ENCODE measurements at regions not wholly inside any gene's neighbourhood (a gene's known extent, or its start where the extent isn't known, plus 50 kb on each side); places are given as distances from the start of the nearest gene placed in this dataset.

DNA sequence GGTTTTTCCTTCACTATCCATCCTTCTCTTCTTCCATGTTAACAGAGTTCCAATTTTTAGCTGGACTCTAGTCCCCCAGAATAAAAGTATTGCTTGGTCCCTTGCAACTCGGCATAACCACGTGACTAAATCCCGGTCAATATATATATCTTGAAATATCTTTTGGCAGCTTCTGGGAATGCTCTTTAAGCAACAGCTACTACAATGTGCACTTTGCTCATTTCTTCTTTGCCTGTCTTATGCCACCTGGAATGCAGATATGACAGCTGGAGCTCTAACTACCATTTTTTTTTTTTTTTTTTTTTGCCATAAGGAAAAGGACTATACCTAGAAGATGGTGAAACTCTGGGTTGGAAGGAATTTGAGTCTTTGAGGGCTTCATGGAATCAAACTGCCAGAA is 82.6 kb downstream of the GCNT4 start:
- Histone ChIP-seq H3K27ac (no peak overlapping the region), H3K9me3 (no peaks in the 10 kb centered on the region), H3K27me3 (no peaks in the 10 kb centered on the region), H3K36me3 (no peaks in the 10 kb centered on the region), H3K4me3 (no peak overlapping the region), H3K4me1 (no peaks in the 10 kb centered on the region)
- intact Hi-C loops (cut with DNase I) = no loop called here
- TF ChIP-seq, protein P1, sequence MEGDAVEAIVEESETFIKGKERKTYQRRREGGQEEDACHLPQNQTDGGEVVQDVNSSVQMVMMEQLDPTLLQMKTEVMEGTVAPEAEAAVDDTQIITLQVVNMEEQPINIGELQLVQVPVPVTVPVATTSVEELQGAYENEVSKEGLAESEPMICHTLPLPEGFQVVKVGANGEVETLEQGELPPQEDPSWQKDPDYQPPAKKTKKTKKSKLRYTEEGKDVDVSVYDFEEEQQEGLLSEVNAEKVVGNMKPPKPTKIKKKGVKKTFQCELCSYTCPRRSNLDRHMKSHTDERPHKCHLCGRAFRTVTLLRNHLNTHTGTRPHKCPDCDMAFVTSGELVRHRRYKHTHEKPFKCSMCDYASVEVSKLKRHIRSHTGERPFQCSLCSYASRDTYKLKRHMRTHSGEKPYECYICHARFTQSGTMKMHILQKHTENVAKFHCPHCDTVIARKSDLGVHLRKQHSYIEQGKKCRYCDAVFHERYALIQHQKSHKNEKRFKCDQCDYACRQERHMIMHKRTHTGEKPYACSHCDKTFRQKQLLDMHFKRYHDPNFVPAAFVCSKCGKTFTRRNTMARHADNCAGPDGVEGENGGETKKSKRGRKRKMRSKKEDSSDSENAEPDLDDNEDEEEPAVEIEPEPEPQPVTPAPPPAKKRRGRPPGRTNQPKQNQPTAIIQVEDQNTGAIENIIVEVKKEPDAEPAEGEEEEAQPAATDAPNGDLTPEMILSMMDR (IDR thresholded peaks at IDR 0.05) = no peak
- DNase-seq (no peak), ATAC-seq (no peak)

DNA sequence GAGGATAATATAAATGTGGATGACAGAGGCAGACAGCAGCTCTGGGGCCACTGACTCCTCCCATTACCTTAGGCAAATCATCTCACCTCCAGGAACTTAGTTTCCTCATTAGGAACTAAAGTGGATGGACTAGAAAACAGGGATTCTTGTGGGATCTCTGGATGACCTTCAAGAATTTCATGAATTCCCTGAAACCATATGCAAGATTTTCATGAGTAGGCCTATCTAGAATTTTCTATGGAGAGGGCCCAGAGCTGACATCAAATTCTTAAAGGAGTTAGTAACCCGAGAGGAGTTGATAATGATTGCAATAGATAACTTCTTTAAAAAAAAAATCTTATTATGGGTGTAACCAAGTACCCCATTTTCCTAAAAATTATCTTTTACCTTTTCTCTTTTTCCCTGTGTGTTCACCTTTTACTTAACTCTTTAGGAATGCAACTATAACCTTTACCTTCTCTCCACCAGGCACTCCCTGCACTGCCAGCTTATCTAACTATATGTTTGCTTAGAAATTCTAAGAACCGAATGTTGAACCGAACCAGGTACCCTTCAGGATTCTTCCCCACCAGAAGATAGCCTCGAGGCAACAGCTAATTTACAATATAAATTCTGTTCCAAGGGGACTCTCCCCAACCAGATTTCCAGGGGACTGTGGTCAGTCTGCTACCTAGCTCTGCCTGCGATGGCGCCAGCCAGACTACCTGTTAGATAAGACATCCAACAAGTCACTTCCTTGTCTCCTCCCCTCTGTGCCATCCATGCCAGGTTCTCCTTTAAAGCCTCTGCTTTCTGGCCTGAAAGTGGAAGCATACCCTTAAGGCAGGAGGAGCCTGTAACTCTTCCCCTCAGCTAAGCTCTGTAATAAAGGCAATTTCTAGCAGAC is 86.0 kb downstream of the GCNT4 start:
- no peak overlapping the region for H3K4me3 ChIP-seq
- intact Hi-C loops (cut with DNase I) = no loop called here
- no peaks in the 10 kb centered on the region for H3K36me3 ChIP-seq
- no peak for ATAC-seq
- TF ChIP-seq, protein P1 (IDR thresholded peaks at IDR 0.05) = no peak
- H3K27me3 ChIP-seq = no peaks in the 10 kb centered on the region
- H3K4me1 ChIP-seq = no peaks in the 10 kb centered on the region
- H3K27ac ChIP-seq = no peak overlapping the region
- DNase-seq = no peak
- no peaks in the 10 kb centered on the region for H3K9me3 ChIP-seq

DNA sequence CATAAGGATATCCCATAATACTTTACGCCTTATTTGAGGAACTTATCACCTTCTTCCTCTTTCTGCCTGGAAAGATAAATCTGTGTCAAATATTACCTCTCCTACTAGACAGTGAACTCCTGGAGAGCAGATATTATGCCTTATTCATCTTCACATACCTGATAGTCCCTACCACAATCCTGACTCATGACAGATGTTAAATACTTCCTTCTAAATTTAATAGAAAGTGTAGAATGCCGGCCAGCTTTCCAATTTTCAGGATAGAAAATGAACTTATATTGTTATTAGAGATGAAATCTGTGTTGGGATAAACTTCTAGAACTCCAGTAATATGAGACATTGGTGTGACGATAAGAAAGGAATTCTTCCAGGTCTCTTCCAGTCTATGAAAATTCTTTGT is 89.0 kb downstream of the GCNT4 start:
- ATAC-seq (no peak), DNase-seq (no peak)
- Histone ChIP-seq H3K4me1 (no peaks in the 10 kb centered on the region), H3K36me3 (no peaks in the 10 kb centered on the region), H3K9me3 (no peaks in the 10 kb centered on the region), H3K4me3 (no peak overlapping the region), H3K27me3 (no peaks in the 10 kb centered on the region), H3K27ac (no peak overlapping the region)
- intact Hi-C loops (cut with DNase I) = no loop called here
- TF ChIP-seq, protein P1 (IDR thresholded peaks at IDR 0.05) = no peak

DNA sequence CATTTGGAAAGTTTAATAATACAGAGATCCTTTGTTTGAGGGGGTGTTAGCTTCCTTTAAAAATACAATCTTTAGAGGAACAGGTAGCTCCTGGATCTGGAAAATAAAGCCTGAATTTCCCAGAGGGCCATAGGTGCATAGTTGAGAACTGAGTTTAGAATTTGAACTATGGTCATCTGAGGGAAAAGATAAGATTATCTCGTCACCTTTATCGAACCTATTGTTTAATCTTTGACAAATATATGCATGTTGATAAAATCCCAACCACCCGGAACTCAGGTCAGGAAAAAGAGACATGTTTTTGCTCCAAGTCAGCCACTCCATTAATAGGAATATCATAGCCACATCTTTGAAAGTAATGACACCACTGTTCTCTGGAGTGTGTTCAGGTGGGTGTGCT is 91.7 kb upstream of the FAM169A start:
- no peaks in the 10 kb centered on the region for H3K27me3 ChIP-seq
- H3K27ac ChIP-seq = no peak overlapping the region
- TF ChIP-seq, protein P1 (IDR thresholded peaks at IDR 0.05) = no peak
- no peaks in the 10 kb centered on the region for H3K36me3 ChIP-seq
- H3K4me3 ChIP-seq = no peak overlapping the region
- DNase-seq = no peak
- no peaks in the 10 kb centered on the region for H3K9me3 ChIP-seq
- no peak for ATAC-seq
- intact Hi-C loops (cut with DNase I) = no loop called here
- H3K4me1 ChIP-seq = peaks cover 0 to 4% of the 10 kb centered on the region in 2 donors

DNA sequence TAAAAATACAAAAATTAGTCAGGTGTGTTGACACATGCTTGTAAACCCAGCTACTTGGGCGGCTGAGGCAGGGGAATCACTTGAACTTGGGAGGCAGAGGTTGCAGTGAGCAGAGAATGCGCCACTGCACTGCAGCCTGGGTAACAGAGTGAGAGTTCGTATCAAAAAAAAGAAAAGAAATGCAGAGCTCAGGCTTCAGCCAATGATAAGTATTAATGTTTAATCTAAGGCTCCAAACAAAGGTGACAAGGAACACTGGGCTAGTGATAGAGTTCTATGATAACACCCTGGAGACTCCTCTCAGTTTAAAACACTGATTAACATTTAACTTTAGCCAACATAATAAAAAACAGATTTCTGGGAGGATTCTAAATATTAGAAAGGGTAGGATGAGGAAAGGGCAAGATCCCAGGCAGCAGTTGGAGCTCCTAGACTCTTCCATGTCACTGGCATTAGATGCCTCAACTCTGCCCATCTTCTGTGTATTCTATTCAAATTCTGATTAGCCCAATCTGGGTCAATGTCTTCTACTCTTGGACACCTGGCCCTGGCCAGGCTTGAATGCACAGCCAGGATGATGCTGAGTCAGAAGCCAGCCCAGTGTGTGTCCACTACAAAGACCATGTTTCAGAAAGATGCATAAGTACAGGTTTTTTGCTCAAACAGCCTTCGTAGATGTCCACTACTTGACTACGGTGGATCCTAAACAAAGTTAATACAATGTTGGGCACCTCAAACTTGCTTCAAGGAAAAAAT is 91.0 kb upstream of the FAM169A start:
- Histone ChIP-seq H3K27me3 (no peaks in the 10 kb centered on the region), H3K36me3 (no peaks in the 10 kb centered on the region), H3K9me3 (no peaks in the 10 kb centered on the region), H3K27ac (no peak overlapping the region), H3K4me1 (peaks cover 0 to 4% of the 10 kb centered on the region in 2 donors), H3K4me3 (no peak overlapping the region)
- no peak for ATAC-seq
- intact Hi-C loops (cut with DNase I) = no loop called here
- DNase-seq = no peak
- TF ChIP-seq, protein P1 (IDR thresholded peaks at IDR 0.05) = no peak
